GM19467 (cell line): ENCODE measurements at regions not wholly inside any gene's neighbourhood (a gene's known extent, or its start where the extent isn't known, plus 50 kb on each side); places are given as distances from the start of the nearest gene placed in this dataset.
"Not testable (repeated sequence)": the region's sequence is repeated elsewhere in the genome, so short reads cannot be mapped to it uniquely, and the experiment has no call there.

Experiments used
- ATAC-seq: cut with Tn5 transposase; IDR thresholded peaks from one replicate; pipeline ENCODE4 v1.9.1; 2021; ENCODE audit warnings: mild to moderate bottlenecking, moderate library complexity; ENCODE audit not compliant: unreplicated experiment

DNA sequence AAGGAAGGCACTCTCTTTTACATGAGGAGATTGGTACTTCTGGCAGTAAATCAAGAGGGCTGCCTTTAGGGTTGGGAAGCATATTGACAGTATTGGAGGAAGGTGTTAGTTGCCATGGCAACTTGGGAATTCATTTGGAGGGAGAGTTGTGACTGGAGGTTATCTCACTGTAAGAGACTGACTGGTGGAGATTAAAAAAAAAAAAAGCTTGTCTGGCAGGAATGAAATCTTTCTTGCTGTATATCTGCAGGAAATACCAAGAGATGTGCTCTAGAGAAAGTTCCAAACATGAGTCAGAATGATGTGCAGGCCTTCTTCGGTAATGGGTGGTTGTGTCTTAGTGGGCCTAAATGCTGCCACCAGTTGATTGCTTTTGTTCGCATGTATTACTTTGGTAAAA is 59.8 kb upstream of the FAM72C start:
- ATAC-seq: not testable (repeated sequence)

DNA sequence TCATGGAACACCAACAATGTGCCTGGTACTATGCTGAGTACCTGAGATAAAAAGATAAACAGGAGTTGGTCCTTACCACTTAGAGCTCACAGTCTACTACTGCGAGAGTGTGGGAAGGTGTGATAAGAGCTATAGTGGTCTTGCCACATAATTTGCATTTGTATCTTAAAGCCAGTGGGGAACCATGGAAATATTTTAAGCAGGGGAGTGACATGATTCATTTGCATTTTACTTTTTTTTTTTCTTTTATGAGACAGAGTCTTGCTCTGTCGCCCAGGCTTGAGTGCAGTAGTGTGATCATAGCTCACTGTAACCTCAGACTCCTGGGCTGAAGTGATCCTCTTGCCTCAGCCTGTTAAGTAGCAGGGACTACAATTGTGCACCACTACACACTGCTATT is 54.2 kb upstream of the FAM72C start:
- peak; percentile 76 for ATAC-seq

DNA sequence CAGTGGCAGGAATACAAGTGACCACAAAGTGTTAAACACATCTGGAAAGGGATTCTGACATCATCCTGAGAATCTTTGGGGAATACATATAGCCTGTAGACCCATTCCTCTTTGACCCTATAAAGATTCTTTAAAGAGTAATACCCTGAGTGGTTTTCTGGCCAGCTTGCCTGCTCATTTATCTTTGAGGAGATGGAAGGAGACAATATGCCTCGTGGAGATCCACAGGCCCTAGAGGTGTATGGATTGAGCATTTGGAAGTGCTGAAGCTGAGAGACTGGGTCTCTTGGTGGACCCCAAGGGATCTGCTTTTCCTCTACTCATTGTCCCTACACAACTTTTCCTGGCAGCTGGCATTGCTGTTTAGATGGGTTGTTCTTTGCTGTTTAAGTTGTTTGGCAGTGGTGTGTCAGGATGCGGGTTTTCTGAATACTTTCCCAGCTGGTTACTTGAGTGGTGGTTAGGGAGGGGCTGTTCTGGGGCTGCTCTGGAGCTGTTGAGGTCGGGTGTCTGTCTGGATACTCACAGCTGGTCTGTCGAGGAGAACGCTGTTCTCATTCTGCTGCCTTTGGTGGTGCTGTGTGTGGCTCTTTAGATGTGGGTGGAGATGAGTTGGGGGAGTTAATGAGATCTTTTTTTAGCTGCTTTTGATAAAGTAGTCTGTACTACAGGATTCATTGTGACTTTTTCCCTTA is 50.1 kb upstream of the FAM72C start:
- ATAC-seq: not testable (repeated sequence)
